HUDEP-2 (cell line): ENCODE measurements at regions not wholly inside any gene's neighbourhood (a gene's known extent, or its start where the extent isn't known, plus 50 kb on each side); places are given as distances from the start of the nearest gene placed in this dataset.
A peak's percentile ranks its signal among the peaks of the same experiment; 100 is the strongest.

ENCODE experiments used
- DNase-seq, 76 experiments: peaks; one replicate each; lab custom pipeline; 2025; ENCODE audit not compliant: unreplicated experiment in 76 of 76; lab: John Stamatoyannopoulos, UW

DNA sequence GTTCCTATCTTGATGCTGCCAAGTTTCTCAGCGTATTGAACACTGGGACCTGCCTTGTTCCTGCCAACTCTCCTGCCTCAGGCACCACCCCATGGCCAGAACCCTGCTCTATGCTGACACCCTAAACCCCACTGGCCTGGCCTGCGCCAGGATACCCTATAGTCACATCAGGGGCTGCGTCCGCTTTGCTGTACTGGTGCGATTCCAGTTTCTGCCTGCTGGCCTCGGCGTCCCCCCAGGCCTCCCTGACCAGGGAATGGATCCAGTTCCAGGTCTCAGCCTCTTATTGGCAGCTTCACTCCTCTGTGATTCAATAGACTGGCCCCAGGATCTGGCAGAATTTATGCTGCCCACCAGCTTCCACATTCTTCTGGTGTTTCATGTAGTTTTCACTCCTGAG is 55.0 kb downstream of the GPR6 start:
- no peak for DNase-seq

DNA sequence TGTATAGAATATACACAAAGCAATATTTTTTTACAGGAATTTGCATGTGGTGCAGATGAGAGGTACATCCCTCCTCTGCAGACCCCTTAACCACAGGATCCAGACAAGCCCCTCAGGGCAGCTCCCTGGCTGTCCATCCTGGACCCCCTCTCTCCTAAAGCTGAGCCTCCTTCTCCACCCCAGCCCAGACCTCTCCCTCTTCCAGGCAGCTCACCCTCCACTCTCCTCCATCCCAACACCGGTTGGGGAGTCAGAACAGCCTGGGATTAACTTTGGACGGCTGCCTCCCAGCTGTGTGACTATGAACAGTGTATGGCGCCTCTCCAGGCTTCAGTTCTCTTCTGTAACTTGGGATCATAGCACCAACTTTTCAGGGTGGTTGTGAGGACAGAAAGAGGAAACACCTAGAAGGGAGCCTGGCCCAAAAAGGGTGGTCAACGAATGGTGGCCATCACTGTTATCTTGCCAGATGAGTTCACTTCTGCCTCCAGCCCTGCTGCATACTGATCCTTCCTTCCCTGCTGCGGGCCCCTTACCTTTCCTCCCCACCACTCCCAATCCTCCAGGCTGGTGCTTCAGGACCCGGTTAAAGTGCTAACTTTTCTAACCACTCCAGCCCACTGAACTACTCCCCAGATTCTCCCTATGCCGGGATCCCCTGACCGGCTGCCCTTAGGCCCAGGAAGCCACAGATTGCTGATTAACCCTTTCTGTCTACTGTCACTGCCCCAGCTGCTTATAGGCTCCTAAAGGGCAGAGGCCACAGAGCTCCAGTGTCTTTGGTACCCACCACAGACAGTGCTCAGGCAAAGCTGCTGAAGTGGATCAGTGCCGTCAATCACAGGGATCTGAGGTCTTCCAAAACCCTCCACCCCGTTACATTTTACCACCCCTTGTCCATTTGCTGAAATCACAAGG is 55.9 kb downstream of the GPR6 start:
- no peak for DNase-seq

DNA sequence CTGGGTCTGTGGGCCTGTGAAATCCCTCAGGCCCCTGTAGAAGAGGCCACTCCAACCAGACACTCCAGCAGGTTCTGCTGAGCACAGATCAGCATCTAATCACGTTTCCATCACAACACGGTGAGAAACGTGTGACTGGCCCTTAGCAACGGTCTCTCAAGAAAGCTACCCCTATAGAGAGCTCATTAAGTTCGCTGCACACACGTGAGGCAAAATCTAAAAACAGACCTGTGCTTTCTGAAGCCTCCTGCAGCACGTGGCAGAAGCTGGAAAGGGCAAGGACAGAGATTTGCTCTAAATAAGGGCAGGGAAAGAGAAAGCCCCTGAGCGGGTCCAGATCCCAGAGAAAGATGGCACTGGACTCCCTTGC is 56.5 kb downstream of the GPR6 start:
- no peak for DNase-seq

DNA sequence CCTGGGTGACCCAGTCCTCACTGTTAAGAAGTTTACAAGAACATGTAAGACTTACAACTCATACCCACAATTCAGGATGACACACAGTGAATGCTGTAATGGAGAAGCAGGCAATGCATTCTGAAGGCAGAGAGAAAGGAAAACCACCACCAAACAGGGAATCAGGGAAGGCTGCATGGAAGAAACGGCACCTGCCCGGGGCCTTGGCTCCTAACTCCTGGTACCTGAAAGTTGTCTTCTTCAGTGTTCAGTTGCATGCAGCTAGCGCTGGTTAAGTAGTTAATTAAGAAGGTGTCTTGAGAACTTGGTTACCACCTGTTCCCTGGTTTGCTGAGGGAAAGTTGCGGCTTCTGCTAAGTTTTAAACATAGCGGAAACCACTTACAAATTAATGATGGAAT is 57.2 kb downstream of the GPR6 start:
- no peak for DNase-seq

DNA sequence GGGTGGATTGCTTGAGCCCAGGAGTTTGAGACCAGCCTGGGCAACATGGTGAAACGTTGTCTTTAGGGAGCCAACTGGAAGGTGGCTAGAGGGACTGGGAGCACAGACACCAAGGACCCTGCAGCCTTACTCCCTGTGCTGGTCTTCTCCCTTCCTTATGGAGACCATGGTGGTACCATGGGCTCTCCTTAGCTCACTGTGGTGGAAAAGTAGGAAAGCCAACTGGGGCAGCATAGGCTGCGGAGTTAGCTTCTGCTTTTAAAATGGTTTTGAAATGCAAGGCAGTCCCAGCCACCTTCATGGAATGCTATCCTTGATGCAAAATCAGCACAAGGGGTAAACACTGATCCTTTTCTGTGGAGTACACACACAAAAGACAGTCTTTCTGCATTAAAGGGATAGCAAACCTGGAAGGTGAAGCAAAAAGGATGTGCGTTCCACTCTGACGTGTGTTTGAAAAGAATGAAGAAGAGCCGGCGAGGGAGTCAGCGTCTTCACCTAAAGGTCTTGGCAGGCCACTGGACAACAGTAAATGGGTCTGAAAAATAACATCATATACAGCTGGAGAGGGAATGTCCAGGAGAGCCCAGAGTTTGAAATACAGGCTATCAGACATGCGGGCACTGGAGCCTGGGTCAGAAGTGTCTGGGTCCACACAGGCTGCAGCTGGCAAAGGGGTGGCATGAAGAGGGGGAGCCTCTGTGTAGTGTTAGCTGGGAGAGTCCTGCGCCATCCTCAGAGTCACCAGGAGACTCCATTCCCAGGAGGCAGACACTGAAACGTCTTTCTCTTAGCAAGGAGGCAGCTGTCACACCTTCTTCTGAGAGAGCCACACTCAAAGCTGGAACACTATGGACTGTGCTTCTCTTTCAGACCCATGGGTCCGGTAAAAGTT is 58.5 kb downstream of the GPR6 start:
- no peak for DNase-seq

DNA sequence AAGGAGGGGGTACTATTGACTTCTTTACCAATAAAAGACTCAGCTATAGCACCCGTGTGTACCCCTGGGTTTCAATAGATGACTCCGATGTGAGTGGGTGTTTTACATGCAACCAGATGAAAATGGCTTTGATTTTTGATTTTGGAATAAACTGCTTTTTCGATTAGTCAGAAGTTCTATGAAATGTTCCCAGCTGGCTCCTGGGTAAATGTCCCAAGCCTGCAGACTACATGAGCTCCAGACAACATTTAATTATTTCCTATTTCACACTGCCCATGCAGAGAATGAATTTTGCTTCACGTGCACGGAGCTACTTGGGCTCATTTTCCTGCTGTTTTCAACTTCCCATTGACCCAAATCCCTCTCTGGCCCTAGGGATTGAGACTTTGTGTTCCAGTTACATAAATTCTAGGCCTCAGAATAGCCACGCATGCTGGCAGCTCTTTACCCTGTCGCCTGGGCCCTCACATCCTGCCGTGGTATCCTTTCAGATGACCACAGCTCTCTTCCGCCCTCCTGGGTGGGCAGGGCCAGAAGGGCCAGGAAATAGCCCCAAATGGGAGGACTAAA is 59.7 kb downstream of the GPR6 start:
- DNase-seq, result no peak

DNA sequence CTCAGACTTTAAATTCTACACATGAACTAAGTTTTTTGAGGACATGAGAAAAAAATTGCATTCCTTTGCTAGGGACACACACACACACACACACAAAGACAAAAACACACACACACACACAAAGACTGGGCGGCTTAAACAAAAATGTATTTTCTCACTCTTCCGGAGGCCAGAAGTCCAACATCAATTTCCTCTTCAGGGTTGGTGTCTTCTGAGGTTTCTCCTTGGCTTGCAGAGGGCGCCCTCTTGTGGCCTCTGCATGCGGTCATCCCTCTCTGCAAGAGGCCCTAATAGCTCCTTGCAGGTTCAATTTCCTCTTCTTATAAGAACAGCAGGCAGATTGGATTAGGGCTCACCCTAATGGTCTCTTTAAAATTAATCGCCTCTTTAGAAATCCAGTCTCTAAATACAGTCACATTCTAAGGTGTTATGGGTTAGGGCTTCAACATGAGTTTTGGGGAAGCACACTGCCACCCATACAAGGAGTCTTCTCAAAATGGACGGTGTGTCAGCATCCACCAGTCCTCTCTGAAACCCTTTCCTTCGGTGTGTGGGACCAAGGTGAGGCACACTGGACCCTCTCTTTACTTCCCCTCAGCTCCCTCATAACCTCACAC is 61.4 kb downstream of the GPR6 start:
- peak in 73 of 76 experiments; percentile 14 to 87 (median 73) for DNase-seq

DNA sequence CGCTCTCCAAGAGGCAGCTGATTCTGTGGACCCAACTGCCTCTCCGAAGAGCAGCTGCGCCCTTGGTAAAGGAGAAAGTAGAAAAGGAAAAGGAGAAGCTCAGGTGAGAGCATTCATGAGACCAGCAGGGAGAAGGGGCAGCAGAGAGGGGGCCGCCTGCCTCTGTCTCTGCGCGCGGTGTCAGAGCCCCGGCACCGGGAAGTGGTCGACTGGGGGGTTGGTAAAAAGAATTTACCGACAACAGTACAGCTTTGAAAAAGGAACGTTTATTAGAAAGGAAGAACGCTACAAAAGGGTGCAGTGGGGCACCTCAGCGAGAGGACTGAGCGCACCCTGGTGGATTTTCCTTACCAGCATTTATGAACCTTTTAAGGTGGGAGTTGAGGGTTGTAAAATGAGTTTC is 61.9 kb downstream of the GPR6 start:
- peak in 43 of 76 experiments; percentile 8 to 68 (median 32) for DNase-seq

DNA sequence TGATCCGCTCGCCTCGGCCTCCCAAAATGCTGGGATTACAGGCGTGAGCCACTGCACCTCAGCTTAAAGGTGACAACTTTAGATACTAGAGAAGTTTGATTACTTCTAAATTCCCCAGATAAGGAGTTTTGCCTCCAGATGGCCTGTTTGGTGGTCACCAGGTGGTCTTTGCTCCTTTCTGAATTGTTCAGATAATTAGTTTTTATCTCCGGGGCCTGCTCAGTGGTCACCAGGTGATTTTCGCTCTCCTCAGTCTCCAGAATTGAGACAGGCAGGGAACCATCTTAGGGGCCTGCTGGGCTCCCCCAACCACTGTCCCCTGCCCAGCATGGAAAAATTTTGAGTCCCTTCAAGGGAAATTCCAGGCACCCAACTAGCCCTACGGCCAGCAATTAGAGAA is 62.6 kb downstream of the GPR6 start:
- no peak for DNase-seq

DNA sequence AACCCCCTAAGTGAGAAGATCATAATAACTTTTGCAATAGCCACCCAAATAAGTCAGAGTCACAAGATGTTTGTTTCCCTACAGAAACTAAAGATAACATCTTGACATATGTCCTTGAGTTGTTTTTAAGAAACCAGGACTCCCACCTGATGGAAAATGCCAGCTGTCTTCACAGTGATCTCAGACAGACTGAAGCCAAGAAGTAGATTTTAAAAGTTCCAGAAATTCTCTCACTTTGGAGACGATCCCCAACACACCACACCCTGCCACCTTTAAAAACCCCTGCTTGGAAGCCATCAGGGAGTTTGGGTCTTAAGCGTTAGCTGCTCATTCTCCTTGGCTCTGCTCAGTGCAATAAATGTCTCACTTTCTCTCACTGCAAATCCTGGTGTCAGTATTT is 63.0 kb downstream of the GPR6 start:
- DNase-seq, result no peak

DNA sequence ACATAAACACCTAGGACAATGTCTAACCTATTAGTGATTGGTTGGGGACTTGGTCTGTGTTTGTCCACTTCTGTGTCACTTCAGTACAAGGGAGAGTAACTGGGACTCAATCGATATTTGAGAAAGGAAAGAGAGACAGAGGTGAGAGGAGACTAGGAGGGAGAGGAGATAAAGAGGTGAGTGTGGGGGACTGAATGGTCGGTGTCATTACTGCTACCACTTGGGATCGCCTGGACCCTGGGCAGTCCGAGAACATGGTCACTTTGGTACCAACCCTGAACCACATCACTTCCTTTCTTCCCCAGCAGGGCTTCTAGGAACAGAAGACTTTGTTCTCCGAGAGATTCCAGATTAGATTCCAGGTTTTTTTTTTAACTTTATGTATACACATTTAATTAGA is 63.7 kb downstream of the GPR6 start:
- no peak for DNase-seq

DNA sequence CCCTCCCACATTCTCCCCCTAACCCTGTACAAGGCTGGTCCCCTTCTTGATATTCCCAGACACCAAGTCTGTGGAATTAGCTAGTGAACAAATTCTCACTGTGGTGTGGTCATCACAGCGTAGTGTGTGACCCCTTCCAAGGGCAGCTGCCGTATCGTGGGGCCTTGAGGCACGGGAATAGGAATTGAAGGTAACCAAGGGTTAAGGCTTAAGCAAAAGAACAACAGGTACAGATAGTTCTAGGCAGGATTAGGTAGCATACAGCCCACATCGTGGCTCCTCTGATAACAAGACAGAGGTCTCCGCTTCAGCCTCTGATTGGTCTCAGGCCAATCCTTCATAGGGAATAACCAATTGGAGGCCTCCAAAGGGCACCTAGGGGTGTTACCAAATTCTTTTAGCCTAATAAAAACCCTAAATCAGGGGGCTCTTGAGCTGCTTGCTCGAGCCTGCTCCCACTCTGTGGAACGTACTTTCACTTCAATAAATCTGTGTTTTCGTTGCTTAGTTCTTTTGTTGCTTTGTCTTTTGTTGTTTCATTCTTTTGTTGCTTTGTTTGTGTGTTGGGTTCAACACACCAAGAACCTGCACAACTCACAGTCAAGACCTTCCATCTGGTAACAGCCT is 64.7 kb downstream of the GPR6 start:
- no peak for DNase-seq

DNA sequence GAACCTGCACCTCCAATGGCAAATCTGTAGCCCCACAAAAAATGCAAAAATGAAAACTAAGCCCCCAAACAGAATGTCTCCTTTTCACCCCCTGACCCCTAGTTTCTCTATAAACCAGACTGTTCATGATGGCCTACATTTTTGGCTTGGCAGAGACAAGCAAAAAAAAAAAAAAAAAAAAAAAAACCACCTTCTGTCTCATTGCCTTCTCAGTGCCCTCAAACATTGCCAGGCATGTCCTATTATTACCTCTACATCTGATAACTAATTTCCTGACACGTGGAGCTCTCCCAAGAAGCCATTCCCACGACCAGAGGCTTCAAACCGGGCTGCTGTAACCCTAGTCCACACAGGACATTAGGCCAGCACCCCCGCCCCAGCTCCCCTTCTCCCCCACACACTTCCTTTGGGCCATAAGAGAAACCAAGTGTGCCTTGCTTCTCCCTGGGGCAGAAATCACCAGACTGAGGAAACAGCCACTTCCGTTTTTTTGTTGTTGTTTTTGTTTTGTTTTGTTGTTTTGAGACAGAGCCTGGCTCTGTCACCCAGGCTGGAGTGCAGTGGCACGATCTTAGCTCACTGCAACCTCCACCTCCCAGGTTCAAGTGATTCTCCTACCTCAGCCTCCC is 65.4 kb downstream of the GPR6 start:
- DNase-seq, result no peak

DNA sequence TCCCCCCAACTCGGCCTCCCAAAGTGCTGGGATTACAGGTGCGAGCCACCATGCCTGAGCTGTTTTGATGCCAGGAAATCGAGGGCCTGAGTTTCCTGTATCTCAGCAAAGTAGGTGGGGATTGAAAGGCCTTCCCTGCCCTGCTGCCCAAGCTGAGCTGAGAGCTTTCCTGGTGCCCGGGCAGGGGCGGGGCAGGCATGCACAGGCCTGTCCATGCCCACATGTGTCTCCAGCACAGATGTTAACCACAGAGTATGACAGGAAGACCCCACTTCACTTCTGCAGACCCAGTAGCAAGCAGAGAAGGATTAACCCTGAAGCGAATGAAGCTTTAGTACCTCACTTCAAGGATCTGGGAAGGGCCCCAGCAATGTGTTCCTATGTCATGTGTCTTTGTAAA is 66.0 kb downstream of the GPR6 start:
- DNase-seq, result no peak

DNA sequence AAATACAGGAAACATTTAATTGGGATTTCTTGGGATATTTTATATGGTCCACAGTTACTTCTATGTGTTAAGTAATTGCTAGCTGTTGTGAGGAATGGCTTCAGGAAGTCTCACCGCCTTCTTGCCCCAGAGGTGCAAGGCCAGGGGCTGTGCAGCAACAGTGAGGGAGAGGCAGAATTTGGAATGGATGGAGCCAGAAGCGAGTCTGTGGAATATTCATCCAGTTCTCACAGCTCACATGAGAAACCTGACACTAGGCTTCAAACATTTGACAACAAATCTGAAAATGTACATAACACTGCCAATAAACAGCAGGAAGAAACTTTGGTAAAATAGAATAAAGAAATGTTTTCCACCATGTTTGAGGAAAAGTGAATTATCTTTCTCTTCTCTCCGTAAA is 66.5 kb downstream of the GPR6 start:
- no peak for DNase-seq

DNA sequence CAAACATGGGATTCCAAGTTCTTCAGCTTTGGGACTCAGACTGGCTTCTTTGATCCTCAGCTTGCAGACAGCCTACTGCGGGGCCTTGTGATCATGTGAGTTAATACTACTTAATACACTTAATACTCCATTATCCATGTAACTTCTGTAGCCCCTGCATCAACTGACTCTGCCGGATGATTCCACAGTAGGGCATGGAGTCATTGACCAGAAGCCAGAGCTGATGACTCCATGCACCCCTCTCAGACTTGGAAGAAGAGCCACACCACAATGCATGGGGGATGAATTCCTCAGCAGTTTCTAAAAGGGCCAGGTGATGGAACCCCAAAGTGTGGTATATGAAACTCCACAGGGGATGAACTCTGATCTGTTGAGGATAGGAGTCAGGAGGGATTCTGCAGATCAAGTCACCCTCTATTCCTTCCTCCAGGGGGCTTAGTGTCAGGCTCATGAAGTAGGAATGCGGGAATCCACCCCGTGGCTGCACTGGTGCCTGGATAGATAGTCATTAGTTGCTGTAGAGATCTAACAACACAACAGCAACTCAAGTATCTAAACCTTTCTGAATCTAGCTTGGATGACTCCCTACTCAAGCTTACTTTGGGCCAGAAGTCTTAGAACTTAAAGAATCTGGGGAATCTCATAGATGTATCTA is 70.2 kb downstream of the GPR6 start:
- no peak for DNase-seq

DNA sequence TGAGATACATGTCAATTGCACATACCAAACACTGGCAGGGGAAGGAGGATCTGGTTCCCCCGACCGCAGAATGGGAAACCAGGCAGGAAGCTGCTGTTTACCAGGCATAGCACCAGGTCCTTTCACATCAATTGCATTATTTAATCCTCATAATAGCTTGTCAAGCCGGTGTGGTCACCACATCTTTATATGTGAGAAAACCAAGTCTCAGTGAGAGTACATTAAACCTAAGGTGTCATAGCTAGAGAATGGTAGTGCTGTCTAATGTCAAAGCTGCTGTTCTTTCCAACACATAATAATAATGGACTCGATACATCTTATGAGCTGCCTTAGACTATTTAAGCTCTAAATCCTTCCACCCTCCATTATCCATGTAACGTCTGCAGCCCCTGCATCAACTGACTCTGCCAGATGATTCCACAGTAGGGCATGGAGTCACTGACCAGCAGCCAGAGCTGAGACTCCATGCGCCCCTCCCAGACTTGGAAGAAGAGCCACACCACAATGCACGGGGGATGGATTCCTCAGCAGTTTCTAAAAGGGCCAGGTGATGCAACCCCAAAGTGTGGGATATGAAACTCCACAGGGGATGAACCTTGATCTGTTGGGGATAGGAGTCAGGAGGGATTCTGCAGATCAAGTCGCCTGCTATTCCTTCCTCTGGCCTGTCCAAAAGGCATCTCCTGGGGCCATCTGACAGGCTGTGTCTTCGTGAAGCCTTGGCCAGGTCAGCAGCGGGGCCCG is 71.8 kb downstream of the GPR6 start:
- no peak for DNase-seq
